A549 (cell line): ENCODE measurements at regions not wholly inside any gene's neighbourhood (a gene's known extent, or its start where the extent isn't known, plus 50 kb on each side); places are given as distances from the start of the nearest gene placed in this dataset.
"Not testable (repeated sequence)": the region's sequence is repeated elsewhere in the genome, so short reads cannot be mapped to it uniquely, and the experiment has no call there.

Source experiments
- ATAC-seq, 2 experiments: fragments of 200-7000 bp in 1 of 2; fragments of >200 bp in 1 of 2; cut with Nextera tagmentation in 1 of 2; cut with Tn5 transposase in 1 of 2; 3 replicates each; pipeline versions ENCODE4 v1.8.0 to v1.9.1; 2018 to 2020; ENCODE audit warnings: mild to moderate bottlenecking in 1 of 2, moderate library complexity in 1 of 2
- CTCF ChIA-PET: fragments of 300-600 bp; sonication (Branson Sonifier 250); formaldehyde crosslinking; extraction: SDS; loops from one replicate; lab custom pipeline; 2021; ENCODE audit warnings: antibody characterized with exemption, inconsistent platforms; lab: Yijun Ruan, JAX
- POLR2A ChIA-PET: fragments of 350-600 bp; formaldehyde crosslinking; extraction: SDS; loops from one replicate; lab custom pipeline; 2021; ENCODE audit warnings: antibody characterized with exemption, inconsistent platforms; lab: Yijun Ruan, JAX
- DNase-seq, 2 experiments: peaks; one replicate each; pipeline versions ENCODE4 v3.0.0 to v3.0.0-alpha.2; 2011 to 2016; ENCODE audit warnings: low read depth in 1 of 2, low spot score in 1 of 2
- FAIRE-seq: peaks from 2 replicates; lab custom pipeline; 2011; peaks lifted over from hg19 to GRCh38; lab: Jason Lieb, UNC
- H3K27ac ChIP-seq, 2 experiments: fragments of >200 bp; sonication (Bioruptor Twin); formaldehyde crosslinking; 3 replicates each; pipeline ENCODE4 v1.5.1; 2016 to 2017
- H3K4me1 ChIP-seq: fragments of >200 bp; sonication (Bioruptor Twin); formaldehyde crosslinking; 3 replicates; pipeline ENCODE4 v1.6.1; 2016
- H3K4me2 ChIP-seq: fragments of >200 bp; sonication (Bioruptor Twin); formaldehyde crosslinking; 3 replicates; pipeline ENCODE4 v1.6.1; 2016
- H3K4me3 ChIP-seq: fragments of >200 bp; sonication (Bioruptor Twin); formaldehyde crosslinking; 3 replicates; pipeline ENCODE4 v1.5.1; 2016
- H3K9me3 ChIP-seq: fragments of >200 bp; sonication (Bioruptor Twin); formaldehyde crosslinking; 3 replicates; pipeline ENCODE4 v1.6.1; 2016
- CBX2 ChIP-seq: fragments of 200-600 bp; sonication (generic); IDR thresholded peaks from 2 replicates; pipeline ENCODE4 v1.6.1; 2016; ENCODE audit warnings: low read depth, mild to moderate bottlenecking, borderline replicate concordance
- CBX8 ChIP-seq: fragments of 200-600 bp; sonication (generic); IDR thresholded peaks from 2 replicates; pipeline ENCODE4 v1.6.1; 2016
- EHMT2 ChIP-seq: fragments of 200-600 bp; sonication (generic); IDR thresholded peaks from 2 replicates; pipeline ENCODE4 v1.6.1; 2016; ENCODE audit warnings: antibody characterized with exemption, low read depth, mild to moderate bottlenecking, moderate library complexity
- FOSL2 ChIP-seq, 2 experiments: fragments of 450-650 bp in 1 of 2; fragments of >200 bp in 1 of 2; sonication (Bioruptor Twin) in 1 of 2; formaldehyde crosslinking; IDR thresholded peaks; 2 replicates each; pipeline versions ENCODE4 v1.5.0 to v1.6.1; 2016 to 2020; ENCODE audit warnings: mild to moderate bottlenecking in 1 of 2, moderate library complexity in 1 of 2
- GATA3 ChIP-seq: IDR thresholded peaks from 2 replicates; pipeline ENCODE4 v1.6.1; 2012; ENCODE audit warnings: borderline replicate concordance
- HDAC2 ChIP-seq: fragments of 200-600 bp; sonication (generic); IDR thresholded peaks from 2 replicates; pipeline ENCODE4 v1.6.1; 2016
- HMGXB4 ChIP-seq: fragments of 250-450 bp; sonication (Bioruptor Pico); IDR thresholded peaks from 2 replicates; pipeline ENCODE4 v1.5.0; 2021; ENCODE audit warnings: mild to moderate bottlenecking, moderate library complexity, borderline replicate concordance
- HOXB5 ChIP-seq: fragments of 250-450 bp; sonication (Bioruptor Pico); IDR thresholded peaks from 2 replicates; pipeline ENCODE4 v1.5.0; 2020; ENCODE audit warnings: mild to moderate bottlenecking, moderate library complexity
- JUNB ChIP-seq: fragments of >200 bp; sonication (Bioruptor Twin); formaldehyde crosslinking; IDR thresholded peaks from 2 replicates; pipeline ENCODE4 v1.6.1; 2016
- MAZ ChIP-seq: fragments of 150-350 bp; IDR thresholded peaks from 2 replicates; pipeline ENCODE4 v1.6.1; 2014; ENCODE audit warnings: antibody characterized with exemption, low read depth, low read length, borderline replicate concordance
- MYC ChIP-seq: IDR thresholded peaks from 2 replicates; pipeline ENCODE4 v1.6.1; 2012; ENCODE audit warnings: mild to moderate bottlenecking, inconsistent platforms, low read length, improper control_type of control experiment, borderline replicate concordance
- NFE2L2 ChIP-seq: fragments of 150-350 bp; conservative IDR thresholded peaks from 2 replicates; pipeline ENCODE4 v1.6.1; 2014; ENCODE audit warnings: low read length
- PBX3 ChIP-seq: IDR thresholded peaks from 2 replicates; pipeline ENCODE4 v1.6.1; 2012
- POLR2AphosphoS2 ChIP-seq: conservative IDR thresholded peaks from 2 replicates; pipeline ENCODE4 v1.6.1; 2012; ENCODE audit warnings: low read length, improper control_type of control experiment, inconsistent platforms
- RAD21 ChIP-seq, 2 experiments: fragments of >200 bp in 1 of 2; sonication (Bioruptor Twin) in 1 of 2; formaldehyde crosslinking in 1 of 2; IDR thresholded peaks in 1 of 2; conservative IDR thresholded peaks in 1 of 2; 2 replicates in 1 of 2; 3 replicates in 1 of 2; pipeline ENCODE4 v1.6.1; 2012 to 2018; ENCODE audit warnings: inconsistent platforms in 1 of 2
- ZNF302 ChIP-seq: fragments of 250-450 bp; sonication (Bioruptor Pico); IDR thresholded peaks from 2 replicates; pipeline ENCODE4 v1.9.0; 2021; ENCODE audit warnings: inconsistent platforms, mild to moderate bottlenecking, moderate library complexity
- WGBS: methylation state at CpG from one replicate; pipeline ENCODE4 v1.1.6; 2017; ENCODE audit errors: missing lambda C conversion rate; 5-methylcytosine and 5-hydroxymethylcytosine counted together

- TF ChIP-seq HMGXB4: no peak
- TF ChIP-seq CBX8: no peak
- TF ChIP-seq HOXB5 (CRISPR knock-in tag): no peak
- no peak for TF ChIP-seq RAD21 (conservative IDR thresholded peaks at IDR 0.05 in 1 of 2, IDR thresholded peaks at IDR 0.05 in 1 of 2)
These were observed 118.2 kb upstream of the OR9Q1 start (continued) for GRCh38 chr11:57905439-57905838.

GRCh38 chr11:57908399-57908798 lies 115.3 kb upstream of the OR9Q1 start:
- POLR2A ChIA-PET, CTCF ChIA-PET, H3K4me1 ChIP-seq, ATAC-seq, DNase-seq, H3K27ac ChIP-seq, H3K4me3 ChIP-seq, H3K9me3 ChIP-seq, FAIRE-seq, H3K4me2 ChIP-seq: not testable (repeated sequence)
- WGBS: 18% methylated on average over 2 of the region's 2 CpGs

- H3K27ac ChIP-seq, H3K4me2 ChIP-seq, ATAC-seq, FAIRE-seq, H3K4me1 ChIP-seq, DNase-seq, H3K9me3 ChIP-seq, POLR2A ChIA-PET, H3K4me3 ChIP-seq: not testable (repeated sequence)
- CTCF ChIA-PET: interaction anchor here (0.9 kb wide), 1 partner anchor 18 kb away, joined by 3 read pairs; no protein-coding TSS in a partner anchor
- 41% methylated on average over 4 of the region's 4 CpGs for WGBS
These were observed 112.2 kb upstream of the OR9Q1 start for GRCh38 chr11:57911522-57911921.

- CTCF ChIA-PET: interaction anchor here (0.7 to 1.1 kb wide), 2 partner anchors 26 to 468 kb away, joined by 3 read pairs; no protein-coding TSS in a partner anchor
- POLR2A ChIA-PET: no interaction called here
- ATAC-seq: no peak
- H3K4me3 ChIP-seq: no peak overlapping the region
- H3K4me2 ChIP-seq: no peak overlapping the region
- FAIRE-seq: no peak
- TF ChIP-seq ZNF302 (CRISPR knock-in tag) (no peak), JUNB (no peak), NFE2L2 (no peak), CBX2 (no peak), MAZ (no peak)
- no peak for DNase-seq
- 36% methylated on average over 6 of the region's 6 CpGs for WGBS
- H3K4me1 ChIP-seq: no peaks in the 10 kb centered on the region
- H3K9me3 ChIP-seq: no peaks in the 10 kb centered on the region
- no peak overlapping the region for H3K27ac ChIP-seq
These were observed 109.7 kb upstream of the OR9Q1 start for GRCh38 chr11:57913715-57914704.

GRCh38 chr11:57917632-57918031 lies 106.0 kb upstream of the OR9Q1 start:
- POLR2A ChIA-PET: no interaction called here
- ATAC-seq (no peak), DNase-seq (no peak), FAIRE-seq (no peak)
- no peak overlapping the region for H3K27ac ChIP-seq
- no peak overlapping the region for H3K4me2 ChIP-seq
- no peaks in the 10 kb centered on the region for H3K9me3 ChIP-seq
- TF ChIP-seq MYC (no peak), PBX3 (no peak), EHMT2 (no peak), FOSL2 (IDR thresholded peaks at IDR 0.05) (no peak), FOSL2 (CRISPR knock-in tag; IDR thresholded peaks at IDR 0.05) (no peak), HDAC2 (no peak), GATA3 (no peak), POLR2AphosphoS2 (no peak)
- TF ChIP-seq, all 56 proteins: peak for 0
- 41% methylated on average over 5 of the region's 5 CpGs for WGBS
- no peaks in the 10 kb centered on the region for H3K4me1 ChIP-seq
- CTCF ChIA-PET: no interaction called here
- no peak overlapping the region for H3K4me3 ChIP-seq
